ENCODE measurements at regions not wholly inside any gene's neighbourhood (a gene's known extent, or its start where the extent isn't known, plus 50 kb on each side); places are given as distances from the start of the nearest gene placed in this dataset.

- TF ChIP-seq CTCF (conservative IDR thresholded peaks at IDR 0.05; ENCODE audit: low read length) = no peak
- no peak for TF ChIP-seq EZH2phosphoT487 (IDR thresholded peaks at IDR 0.05; ENCODE audit: borderline replicate concordance, low read depth, low read length)
Observed at GRCh38 chr7:106795084-106795876, 69.8 kb upstream of the PIK3CG start.
